SK-N-SH treated with all-trans-retinoic acid at 6 μM for 48 hours (cell line): ENCODE measurements at regions not wholly inside any gene's neighbourhood (a gene's known extent, or its start where the extent isn't known, plus 50 kb on each side); places are given as distances from the start of the nearest gene placed in this dataset.

Source experiments
- ARNTL ChIP-seq: fragments of 450-650 bp; formaldehyde crosslinking; IDR thresholded peaks from 2 replicates; pipeline ENCODE4 v1.5.0; 2020; ENCODE audit warnings: low read depth, mild to moderate bottlenecking, moderate library complexity, borderline replicate concordance
- PPARA ChIP-seq: fragments of 250-450 bp; sonication (Bioruptor Pico); IDR thresholded peaks from 2 replicates; pipeline ENCODE4 v1.5.0; 2020; ENCODE audit warnings: mild to moderate bottlenecking, borderline replicate concordance
- SNAI2 ChIP-seq: fragments of 250-450 bp; sonication (Bioruptor Pico); IDR thresholded peaks from 2 replicates; pipeline ENCODE4 v1.5.0; 2020; ENCODE audit warnings: mild to moderate bottlenecking, moderate library complexity
- TF ChIP-seq, protein P1 (sequence below): fragments of 250-450 bp; sonication (Bioruptor Pico); IDR thresholded peaks from 2 replicates; pipeline ENCODE4 v1.8.0; 2021; ENCODE audit warnings: low read depth, mild to moderate bottlenecking, moderate library complexity, borderline replicate concordance

DNA sequence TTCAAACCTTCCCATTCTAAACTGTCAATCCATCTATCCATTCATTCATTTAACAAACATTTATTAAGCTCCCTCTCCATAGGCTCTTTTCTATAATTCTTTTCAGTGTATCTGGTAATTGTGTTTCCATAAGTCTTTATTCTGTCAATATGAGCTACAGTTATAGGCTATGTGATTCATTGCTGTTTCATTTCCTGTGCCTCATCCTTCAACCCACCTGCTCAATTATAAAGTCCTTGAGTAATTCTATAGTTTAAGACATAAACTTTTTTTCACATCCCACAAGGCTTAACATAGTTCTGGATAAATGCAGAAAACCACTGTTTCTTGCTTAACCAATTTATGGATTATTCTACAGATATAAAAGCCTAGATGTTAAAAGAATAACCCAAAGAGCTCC lies 84.2 kb upstream of the PIK3C3 start:
- TF ChIP-seq SNAI2 (CRISPR knock-in tag) (no peak), ARNTL (no peak), PPARA (no peak)
- TF ChIP-seq, protein P1, sequence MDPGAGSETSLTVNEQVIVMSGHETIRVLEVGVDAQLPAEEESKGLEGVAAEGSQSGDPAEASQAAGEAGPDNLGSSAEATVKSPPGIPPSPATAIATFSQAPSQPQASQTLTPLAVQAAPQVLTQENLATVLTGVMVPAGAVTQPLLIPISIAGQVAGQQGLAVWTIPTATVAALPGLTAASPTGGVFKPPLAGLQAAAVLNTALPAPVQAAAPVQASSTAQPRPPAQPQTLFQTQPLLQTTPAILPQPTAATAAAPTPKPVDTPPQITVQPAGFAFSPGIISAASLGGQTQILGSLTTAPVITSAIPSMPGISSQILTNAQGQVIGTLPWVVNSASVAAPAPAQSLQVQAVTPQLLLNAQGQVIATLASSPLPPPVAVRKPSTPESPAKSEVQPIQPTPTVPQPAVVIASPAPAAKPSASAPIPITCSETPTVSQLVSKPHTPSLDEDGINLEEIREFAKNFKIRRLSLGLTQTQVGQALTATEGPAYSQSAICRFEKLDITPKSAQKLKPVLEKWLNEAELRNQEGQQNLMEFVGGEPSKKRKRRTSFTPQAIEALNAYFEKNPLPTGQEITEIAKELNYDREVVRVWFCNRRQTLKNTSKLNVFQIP, result no peak
